Suppressor macrophage treated with lipopolysaccharide for 1 hour (primary cell): ENCODE measurements at regions not wholly inside any gene's neighbourhood (a gene's known extent, or its start where the extent isn't known, plus 50 kb on each side); places are given as distances from the start of the nearest gene placed in this dataset.

Source experiments
- DNase-seq, 3 donors: peaks; one replicate each; pipeline ENCODE4 v3.0.0-alpha.2; 2020 to 2022

DNA sequence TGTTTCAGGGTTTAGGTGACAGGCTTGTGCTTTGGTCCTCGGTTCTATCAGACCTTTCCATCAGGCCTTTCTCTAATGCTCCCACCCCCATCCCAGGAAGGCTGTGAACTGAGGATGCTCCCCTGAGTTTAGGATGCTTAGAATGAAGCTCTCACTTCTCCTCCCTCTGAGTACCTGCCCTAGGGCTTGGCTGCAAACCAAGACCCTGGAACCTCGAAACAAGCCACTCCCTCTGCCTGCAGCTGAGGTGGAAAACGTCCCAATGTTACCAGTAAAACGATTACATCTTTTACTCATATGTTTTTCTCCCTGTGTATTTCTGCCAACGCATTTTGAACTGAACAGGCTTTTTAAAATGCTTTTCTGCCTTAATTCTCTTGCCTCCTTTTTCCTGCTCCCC, 54.5 kb upstream of the BMAL1 start:
- DNase-seq = no peak

DNA sequence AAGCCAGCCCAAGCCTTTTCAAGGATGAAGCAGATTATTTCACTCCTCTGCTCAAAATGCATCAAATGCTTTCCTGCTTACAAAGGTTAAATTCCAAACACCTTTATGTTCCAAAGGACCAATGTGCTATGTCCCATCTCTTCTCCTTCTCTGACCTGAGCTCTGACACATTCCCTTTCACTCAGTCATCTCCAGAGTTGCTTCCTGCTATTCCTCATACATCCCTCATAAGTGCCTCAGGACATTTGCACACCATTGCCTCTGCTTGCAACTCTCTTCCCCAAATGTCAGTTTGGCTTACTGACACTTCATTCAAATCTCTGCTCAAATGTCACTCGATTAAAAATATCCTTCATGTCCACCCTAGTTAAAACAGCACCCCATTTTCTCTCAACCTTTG, 53.3 kb upstream of the BMAL1 start:
- no peak for DNase-seq

DNA sequence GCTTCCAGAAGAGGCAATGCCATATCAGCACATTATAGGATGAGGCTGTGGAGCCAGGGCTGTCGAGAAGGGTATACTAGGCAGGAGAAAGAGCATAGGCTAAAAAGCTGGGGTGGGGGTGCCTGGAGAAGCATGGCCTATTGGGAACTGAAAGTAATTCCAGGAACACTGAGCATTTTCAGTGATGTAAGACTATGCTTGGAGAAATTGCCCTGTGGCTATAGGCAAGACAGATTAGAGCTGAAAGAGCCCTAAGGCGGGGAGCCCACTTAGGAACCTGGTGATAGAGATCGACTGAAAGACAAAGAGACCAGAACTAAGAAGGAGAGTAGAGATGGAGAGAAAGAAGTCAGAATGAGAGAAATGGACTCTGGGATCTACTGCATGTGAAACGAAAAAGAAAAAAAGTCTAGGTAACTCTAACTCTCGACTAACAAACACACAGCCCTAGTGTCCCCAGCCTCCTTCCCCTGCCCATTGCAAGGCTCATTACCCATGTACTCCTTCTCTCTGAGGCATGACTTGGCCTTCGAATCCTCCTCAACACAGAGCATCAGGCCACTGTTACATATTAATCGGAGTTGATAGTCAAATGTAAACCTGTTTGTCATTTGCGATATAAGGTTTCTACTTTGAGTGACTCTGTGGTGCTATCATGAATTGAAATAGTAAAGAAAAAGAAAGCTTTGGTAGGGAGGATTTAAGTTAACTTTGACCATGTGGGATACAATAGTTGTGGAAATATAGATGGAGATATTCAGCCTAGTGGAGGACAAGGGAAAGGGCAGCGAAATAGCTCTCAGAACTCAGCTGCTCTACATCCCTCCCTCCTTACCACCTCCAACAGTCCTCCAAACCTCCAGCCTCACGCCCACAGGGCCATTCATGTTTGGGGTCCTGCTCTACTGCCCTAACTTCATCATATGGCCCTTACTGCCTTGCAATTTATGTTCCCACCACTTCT, 52.3 kb upstream of the BMAL1 start:
- DNase-seq = no peak

DNA sequence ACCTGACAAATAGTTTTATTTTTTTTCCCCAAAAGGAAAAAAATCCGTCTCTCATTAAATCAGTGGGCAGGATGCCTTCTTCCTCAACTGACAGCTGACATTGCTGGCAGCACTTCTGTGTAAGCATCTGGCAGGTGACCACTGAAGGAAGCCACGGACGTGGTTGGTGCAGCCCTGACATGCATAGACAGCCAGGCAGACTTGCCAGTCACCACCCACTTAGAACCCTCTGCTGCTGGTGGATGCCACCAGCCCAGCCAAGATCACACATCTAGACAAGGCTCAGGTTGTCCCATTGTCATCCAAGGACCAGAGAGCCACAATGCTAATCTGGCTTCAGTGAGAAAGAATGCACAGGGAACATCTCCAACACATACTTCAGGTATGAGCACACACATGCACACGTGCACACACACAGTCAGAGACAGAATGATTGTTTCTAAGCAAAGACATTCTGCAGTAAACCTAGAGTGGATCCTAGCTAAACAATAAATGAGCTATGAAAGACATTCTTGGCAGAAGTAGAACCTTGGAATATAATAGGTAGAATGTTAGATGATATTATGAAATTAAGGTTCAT, 49.8 kb upstream of the BMAL1 start:
- no peak for DNase-seq
